GM13977 (cell line): ENCODE measurements at regions not wholly inside any gene's neighbourhood (a gene's known extent, or its start where the extent isn't known, plus 50 kb on each side); places are given as distances from the start of the nearest gene placed in this dataset.

Experiments
- DNase-seq: peaks from one replicate; pipeline ENCODE4 v3.0.0; 2012; ENCODE audit warnings: low spot score
- in situ Hi-C: fragments of 300-500 bp; cut with MboI; formaldehyde crosslinking; loops from one replicate; pipeline ENCODE4 v1.12.0; 2022; ENCODE audit warnings: low sequenced_read_pairs, low pct_unique_long_range_greater_than_20kb, mixed read lengths, inconsistent platforms; ENCODE audit not compliant: unreplicated experiment
- TF ChIP-seq, protein P1 (sequence below): IDR thresholded peaks from 2 replicates; pipeline ENCODE4 v1.5.1; 2012; ENCODE audit warnings: mild to moderate bottlenecking, control low read depth; ENCODE audit not compliant: insufficient read depth; ENCODE audit errors: extremely low read depth, missing control alignments

DNA sequence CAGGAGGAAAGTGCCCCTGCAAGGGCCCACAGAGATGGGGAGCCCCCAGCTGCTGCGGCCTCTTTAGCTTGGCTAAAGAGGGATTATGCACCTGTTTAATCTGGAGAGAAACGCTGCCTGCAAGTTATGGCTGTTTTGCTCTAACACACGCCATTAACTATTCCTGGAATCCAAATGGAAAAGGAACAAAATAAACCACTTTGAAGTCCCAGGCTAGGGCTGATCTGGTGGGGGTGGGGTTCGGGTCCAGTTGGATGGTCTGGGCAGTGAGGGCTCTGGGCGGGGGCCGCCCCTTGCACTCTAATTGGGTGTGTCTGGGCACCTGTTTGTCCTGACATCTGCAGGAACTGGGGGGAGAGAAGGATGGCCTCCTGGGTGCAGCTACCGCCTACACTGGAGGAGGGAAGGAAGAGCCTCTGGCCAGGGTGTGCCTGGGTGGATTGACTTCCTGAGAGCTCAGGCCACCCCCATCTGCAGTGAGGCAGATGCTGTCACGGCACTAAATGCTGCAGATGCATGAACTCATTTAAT is 300.6 kb downstream of the ZEB1 start:
- TF ChIP-seq, protein P1, sequence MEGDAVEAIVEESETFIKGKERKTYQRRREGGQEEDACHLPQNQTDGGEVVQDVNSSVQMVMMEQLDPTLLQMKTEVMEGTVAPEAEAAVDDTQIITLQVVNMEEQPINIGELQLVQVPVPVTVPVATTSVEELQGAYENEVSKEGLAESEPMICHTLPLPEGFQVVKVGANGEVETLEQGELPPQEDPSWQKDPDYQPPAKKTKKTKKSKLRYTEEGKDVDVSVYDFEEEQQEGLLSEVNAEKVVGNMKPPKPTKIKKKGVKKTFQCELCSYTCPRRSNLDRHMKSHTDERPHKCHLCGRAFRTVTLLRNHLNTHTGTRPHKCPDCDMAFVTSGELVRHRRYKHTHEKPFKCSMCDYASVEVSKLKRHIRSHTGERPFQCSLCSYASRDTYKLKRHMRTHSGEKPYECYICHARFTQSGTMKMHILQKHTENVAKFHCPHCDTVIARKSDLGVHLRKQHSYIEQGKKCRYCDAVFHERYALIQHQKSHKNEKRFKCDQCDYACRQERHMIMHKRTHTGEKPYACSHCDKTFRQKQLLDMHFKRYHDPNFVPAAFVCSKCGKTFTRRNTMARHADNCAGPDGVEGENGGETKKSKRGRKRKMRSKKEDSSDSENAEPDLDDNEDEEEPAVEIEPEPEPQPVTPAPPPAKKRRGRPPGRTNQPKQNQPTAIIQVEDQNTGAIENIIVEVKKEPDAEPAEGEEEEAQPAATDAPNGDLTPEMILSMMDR: no peak
- in situ Hi-C loops: no loop called here
- no peak for DNase-seq

DNA sequence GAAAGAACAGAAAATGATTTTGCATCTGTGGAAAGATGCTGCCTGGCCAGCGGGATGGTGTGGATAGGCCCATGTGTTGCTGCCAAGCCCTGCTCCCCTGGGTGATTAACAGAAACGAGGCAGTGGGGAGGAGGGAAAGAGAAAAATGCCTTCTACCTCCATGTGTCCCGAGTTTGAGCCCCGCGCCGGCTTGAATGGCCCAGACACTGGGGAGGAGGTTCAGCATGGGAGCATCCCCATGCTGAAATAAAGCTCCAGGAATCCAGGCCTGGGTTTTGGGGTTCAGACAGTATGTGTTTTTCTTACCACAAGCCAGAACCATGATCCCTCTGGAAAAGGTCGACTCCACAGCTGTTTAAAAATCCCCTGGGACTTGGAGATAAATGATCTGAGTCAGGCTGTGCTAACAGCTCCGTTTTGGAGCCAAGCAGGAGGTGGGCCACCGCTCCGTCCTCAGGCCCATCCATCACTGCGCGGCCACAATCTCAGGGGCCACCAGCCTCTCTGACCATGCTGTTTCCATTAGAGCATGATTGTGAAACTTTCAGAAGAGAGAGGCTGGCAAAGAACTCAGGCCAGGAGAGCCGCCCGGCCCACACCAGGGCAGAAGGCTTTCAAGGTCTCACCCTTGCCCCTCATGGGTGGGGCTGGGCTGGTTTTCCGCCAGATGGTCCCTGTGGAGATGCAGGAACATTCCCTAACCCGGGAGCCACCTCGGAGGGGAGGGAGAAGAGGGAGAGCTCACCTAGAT is 299.7 kb downstream of the ZEB1 start:
- DNase-seq: no peak
- in situ Hi-C loops: no loop called here
- TF ChIP-seq, protein P1: no peak

DNA sequence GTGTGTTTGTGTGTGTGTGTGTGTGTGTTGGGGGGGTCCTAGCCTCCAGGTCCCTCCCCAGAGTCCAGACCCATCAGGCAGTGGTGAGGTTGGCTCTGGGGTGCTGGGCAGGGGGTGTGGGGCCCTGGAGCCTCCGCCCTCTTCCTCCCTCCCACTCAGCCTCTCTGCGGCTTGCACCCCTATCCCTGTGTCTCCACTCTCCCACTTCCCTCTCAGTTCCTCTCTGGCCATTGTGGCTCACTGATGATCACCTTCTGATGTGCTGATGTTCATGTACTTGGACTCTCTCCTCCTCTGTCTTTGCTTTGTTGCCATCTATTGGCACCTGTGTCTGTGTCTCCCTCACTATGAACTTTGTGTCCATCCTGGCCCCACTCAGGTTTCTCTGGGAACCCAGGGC is 298.7 kb downstream of the ZEB1 start:
- in situ Hi-C loops: no loop called here
- DNase-seq: no peak
- TF ChIP-seq, protein P1: no peak

DNA sequence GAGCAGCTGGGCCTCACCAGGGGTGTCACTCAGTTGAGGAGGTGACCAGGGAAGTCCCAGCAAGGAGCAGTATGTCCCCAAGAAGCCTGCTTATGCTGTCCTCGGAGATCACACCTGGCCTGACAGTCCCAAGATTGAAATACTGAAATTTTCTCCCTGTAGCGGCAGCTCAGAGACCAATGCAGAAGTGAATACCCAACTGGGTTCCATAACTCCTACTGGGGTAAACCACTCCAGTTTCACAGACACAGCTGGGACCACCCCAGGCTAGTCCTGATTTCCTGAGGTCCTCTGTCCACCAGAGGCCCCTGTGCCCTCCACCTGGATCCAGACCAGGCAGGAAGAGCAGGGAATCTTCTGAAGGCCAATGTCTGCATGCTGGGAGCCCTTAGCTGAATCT is 298.1 kb downstream of the ZEB1 start:
- in situ Hi-C loops: no loop called here
- no peak for DNase-seq
- TF ChIP-seq, protein P1: no peak

DNA sequence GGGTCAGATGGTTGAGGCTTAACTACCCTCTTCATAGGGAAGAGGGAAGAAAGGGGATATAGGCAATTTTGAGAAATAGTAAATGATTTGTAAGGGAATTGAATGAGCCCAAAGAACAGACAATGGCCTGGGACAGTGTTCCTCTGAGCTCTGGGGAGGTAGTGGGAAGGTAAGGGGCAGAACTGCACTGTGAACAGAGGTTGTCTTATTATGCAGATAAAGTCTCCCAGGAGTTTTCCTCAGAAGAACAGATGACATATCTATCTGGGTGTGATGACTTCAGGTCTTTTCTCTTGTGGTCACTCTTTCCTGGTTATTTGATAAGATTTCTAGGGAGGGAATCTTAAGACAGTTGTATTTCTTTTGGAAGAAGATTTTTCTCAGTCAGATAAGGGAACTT is 296.1 kb downstream of the ZEB1 start:
- no peak for DNase-seq
- TF ChIP-seq, protein P1: no peak
- in situ Hi-C loops: no loop called here

DNA sequence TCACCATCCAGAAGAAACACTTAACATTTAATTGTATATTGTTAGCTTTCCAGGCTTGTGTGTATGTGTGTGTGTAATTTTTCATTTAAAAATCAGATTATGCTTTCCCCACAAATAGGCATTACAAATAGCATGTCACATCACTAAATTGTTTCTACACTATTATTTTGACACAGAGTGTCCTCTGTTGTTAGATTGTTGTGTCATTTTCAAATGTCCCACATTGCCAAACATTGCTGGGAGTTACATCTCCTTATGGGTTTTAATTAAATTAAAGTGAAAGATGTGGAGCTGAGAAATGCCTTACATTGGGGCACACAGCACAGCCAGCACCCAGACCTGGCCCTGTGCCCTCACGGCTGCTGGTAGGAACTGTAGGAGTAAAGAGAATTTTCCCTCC is 295.6 kb downstream of the ZEB1 start:
- TF ChIP-seq, protein P1: no peak
- no peak for DNase-seq
- in situ Hi-C loops: no loop called here
